Vagina (tissue), 2 donors: ENCODE measurements at regions not wholly inside any gene's neighbourhood (a gene's known extent, or its start where the extent isn't known, plus 50 kb on each side); places are given as distances from the start of the nearest gene placed in this dataset.

Experiments
- DNase-seq, 2 donors: peaks; one replicate each; pipeline ENCODE4 v3.0.0-alpha.2; 2017; ENCODE audit errors: extremely low spot score in 2 of 2
- H3K27ac ChIP-seq: fragments of 200-600 bp; sonication (generic); one replicate; pipeline ENCODE4 v1.5.1; 2019
- H3K27me3 ChIP-seq: fragments of 200-600 bp; sonication (generic); one replicate; pipeline ENCODE4 v1.5.1; 2019
- H3K36me3 ChIP-seq, 2 donors: fragments of 200-600 bp; sonication (generic); one replicate each; pipeline ENCODE4 v1.5.1; 2017 to 2019
- H3K4me1 ChIP-seq: fragments of 200-600 bp; sonication (generic); one replicate; pipeline ENCODE4 v1.5.1; 2019
- H3K4me3 ChIP-seq, 2 donors: fragments of 200-600 bp; sonication (generic); 1 replicate in 1 of 2; 2 replicates in 1 of 2; pipeline ENCODE4 v1.5.1; 2016 to 2019
- H3K9me3 ChIP-seq: fragments of 200-600 bp; sonication (generic); one replicate; pipeline ENCODE4 v1.5.1; 2019
- POLR2A ChIP-seq, 2 donors: fragments of 450-650 bp; IDR thresholded peaks; one replicate each; pipeline ENCODE4 v1.6.1; 2017; ENCODE audit warnings: antibody characterized with exemption in 2 of 2, mild to moderate bottlenecking in 2 of 2, moderate library complexity in 2 of 2
- POLR2AphosphoS5 ChIP-seq, 2 donors: sonication (generic); formaldehyde crosslinking; IDR thresholded peaks; one replicate each; pipeline ENCODE4 v1.9.0; 2017; ENCODE audit warnings: antibody characterized with exemption in 2 of 2, mild to moderate bottlenecking in 2 of 2, low read depth in 1 of 2; ENCODE audit not compliant: insufficient read depth in 1 of 2
- intact Hi-C: fragments of 100-400 bp; cut with DNase I; formaldehyde crosslinking; loops from one replicate; pipeline ENCODE4 v1.15.1; 2023
- TF ChIP-seq, protein P1 (sequence below), 3 experiments: fragments of 450-650 bp in 2 of 3; fragments of 200-600 bp in 1 of 3; sonication (generic) in 1 of 3; IDR thresholded peaks; one replicate each; pipeline ENCODE4 v1.5.1; 2017 to 2019; ENCODE audit warnings: antibody characterized with exemption in 3 of 3, mild to moderate bottlenecking in 2 of 3, moderate library complexity in 2 of 3

DNA sequence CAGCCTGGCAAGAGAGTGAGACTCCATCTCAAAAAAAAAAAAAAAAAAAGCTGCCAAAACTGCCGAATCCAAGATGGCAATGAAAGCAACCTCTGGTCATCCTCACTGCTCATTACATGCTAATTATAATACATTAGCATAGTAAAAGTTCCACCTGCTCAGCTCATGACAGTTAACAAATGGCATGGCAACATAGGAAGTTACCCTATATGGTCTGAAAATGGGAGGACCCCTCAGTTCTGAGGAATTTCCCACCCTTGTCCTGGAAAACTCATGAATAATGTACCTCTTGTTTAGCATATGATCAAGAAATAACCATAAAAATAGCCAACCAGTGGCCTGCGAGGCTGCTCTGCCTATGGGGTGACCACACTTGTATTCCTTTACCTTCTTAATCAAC, 93.1 kb upstream of the PGBD5 start:
- H3K36me3 ChIP-seq: no peaks in the 10 kb centered on the region
- no peaks in the 10 kb centered on the region for H3K4me1 ChIP-seq
- intact Hi-C loops: loop anchor here (5.0 kb wide), 1 partner anchor 662 kb away; no protein-coding TSS in a partner anchor
- no peak overlapping the region for H3K4me3 ChIP-seq
- DNase-seq: no peak
- no peaks in the 10 kb centered on the region for H3K27me3 ChIP-seq
- no peak overlapping the region for H3K27ac ChIP-seq
- TF ChIP-seq, protein P1, sequence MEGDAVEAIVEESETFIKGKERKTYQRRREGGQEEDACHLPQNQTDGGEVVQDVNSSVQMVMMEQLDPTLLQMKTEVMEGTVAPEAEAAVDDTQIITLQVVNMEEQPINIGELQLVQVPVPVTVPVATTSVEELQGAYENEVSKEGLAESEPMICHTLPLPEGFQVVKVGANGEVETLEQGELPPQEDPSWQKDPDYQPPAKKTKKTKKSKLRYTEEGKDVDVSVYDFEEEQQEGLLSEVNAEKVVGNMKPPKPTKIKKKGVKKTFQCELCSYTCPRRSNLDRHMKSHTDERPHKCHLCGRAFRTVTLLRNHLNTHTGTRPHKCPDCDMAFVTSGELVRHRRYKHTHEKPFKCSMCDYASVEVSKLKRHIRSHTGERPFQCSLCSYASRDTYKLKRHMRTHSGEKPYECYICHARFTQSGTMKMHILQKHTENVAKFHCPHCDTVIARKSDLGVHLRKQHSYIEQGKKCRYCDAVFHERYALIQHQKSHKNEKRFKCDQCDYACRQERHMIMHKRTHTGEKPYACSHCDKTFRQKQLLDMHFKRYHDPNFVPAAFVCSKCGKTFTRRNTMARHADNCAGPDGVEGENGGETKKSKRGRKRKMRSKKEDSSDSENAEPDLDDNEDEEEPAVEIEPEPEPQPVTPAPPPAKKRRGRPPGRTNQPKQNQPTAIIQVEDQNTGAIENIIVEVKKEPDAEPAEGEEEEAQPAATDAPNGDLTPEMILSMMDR (IDR thresholded peaks at IDR 0.05): no peak
- TF ChIP-seq POLR2A (IDR thresholded peaks at IDR 0.05) (no peak), POLR2AphosphoS5 (IDR thresholded peaks at IDR 0.05; ENCODE audit: insufficient read depth in 1 of 2, low read depth in 1 of 2) (no peak)
- no peaks in the 10 kb centered on the region for H3K9me3 ChIP-seq

DNA sequence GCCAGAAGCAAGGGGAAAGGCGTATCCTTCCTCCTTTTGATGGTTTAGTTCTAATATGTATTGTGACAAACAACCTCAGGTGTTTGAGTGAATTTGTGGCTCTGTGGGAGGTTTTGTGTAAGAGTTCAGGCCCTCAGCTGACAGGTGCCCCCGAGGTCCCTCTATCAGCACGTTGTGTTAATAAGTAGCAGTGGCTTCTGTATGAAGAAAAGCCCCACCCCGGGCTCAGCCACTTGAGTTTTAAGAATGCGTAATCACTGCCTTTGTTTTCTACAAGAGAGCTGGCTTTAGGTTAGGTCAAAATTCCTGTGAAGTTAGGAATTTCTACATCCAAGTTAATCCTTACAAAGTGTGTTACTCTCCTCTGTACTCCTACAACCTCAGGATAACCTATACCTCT, 92.4 kb upstream of the PGBD5 start:
- TF ChIP-seq POLR2AphosphoS5 (IDR thresholded peaks at IDR 0.05; ENCODE audit: insufficient read depth in 1 of 2, low read depth in 1 of 2) (no peak), POLR2A (IDR thresholded peaks at IDR 0.05) (no peak)
- TF ChIP-seq, protein P1 (IDR thresholded peaks at IDR 0.05): no peak
- no peaks in the 10 kb centered on the region for H3K9me3 ChIP-seq

DNA sequence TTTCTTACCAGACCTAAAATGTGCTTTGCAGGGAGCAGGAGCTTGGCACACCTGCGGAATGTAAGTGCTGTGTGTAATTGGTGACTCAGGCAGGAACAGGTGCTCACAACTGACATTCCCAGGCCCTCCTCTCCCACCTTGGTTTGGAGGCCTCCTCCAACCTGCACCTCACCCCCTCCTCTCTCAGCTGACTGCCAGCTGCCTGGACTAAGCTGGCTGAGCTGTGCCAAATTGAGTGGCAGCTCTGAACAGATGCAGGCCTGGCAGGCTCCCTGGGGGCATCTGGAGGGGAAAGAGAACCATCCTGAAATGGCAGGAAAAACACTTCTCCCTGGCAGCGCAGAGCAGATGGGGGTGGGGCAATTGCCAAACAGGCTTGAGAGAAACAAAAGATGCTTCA, 91.7 kb upstream of the PGBD5 start:
- Histone ChIP-seq H3K27me3 (no peaks in the 10 kb centered on the region), H3K4me1 (no peaks in the 10 kb centered on the region), H3K36me3 (no peaks in the 10 kb centered on the region), H3K27ac (no peak overlapping the region), H3K4me3 (no peak overlapping the region), H3K9me3 (no peaks in the 10 kb centered on the region)
- intact Hi-C loops: loop anchor here (5.0 kb wide), 1 partner anchor 660 kb away; no protein-coding TSS in a partner anchor
- TF ChIP-seq, protein P1 (IDR thresholded peaks at IDR 0.05): no peak
- TF ChIP-seq POLR2A (IDR thresholded peaks at IDR 0.05) (no peak), POLR2AphosphoS5 (IDR thresholded peaks at IDR 0.05; ENCODE audit: insufficient read depth in 1 of 2, low read depth in 1 of 2) (no peak)
- no peak for DNase-seq

More for the DNA sequence above, 92.4 kb upstream of the PGBD5 start:
- Histone ChIP-seq H3K27ac (no peak overlapping the region), H3K36me3 (no peaks in the 10 kb centered on the region), H3K4me3 (no peak overlapping the region), H3K27me3 (no peaks in the 10 kb centered on the region), H3K4me1 (no peaks in the 10 kb centered on the region)
- intact Hi-C loops: loop anchor here (5.0 kb wide), 1 partner anchor 661 kb away; no protein-coding TSS in a partner anchor
- no peak for DNase-seq

DNA sequence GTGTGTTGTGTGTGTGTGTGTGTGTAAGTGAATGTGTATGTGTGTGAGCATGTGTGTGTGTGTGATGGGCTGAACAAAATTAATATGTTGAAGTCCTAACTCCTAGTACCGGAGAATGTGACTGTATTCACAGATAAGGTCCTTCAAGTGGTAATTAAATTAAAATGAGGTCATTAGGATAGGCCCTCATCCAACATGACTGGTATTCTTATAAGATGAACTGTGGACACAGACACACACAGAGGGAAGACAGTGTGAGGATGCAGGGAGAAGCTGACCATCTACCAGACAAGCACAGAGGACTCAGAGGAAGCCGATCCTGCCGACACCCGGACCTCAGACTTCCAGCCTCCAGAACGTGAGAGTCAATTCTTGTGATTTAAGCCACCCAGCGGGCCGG, 91.2 kb upstream of the PGBD5 start:
- H3K9me3 ChIP-seq: no peaks in the 10 kb centered on the region
- no peaks in the 10 kb centered on the region for H3K36me3 ChIP-seq
- no peaks in the 10 kb centered on the region for H3K4me1 ChIP-seq
- no peaks in the 10 kb centered on the region for H3K27me3 ChIP-seq
- no peak overlapping the region for H3K27ac ChIP-seq
- no peak overlapping the region for H3K4me3 ChIP-seq
- TF ChIP-seq POLR2AphosphoS5 (IDR thresholded peaks at IDR 0.05; ENCODE audit: insufficient read depth in 1 of 2, low read depth in 1 of 2): no peak
- TF ChIP-seq POLR2A (IDR thresholded peaks at IDR 0.05): no peak
- TF ChIP-seq, protein P1 (IDR thresholded peaks at IDR 0.05): no peak
- intact Hi-C loops: loop anchor here (5.0 kb wide), 1 partner anchor 660 kb away; no protein-coding TSS in a partner anchor
- DNase-seq: no peak

DNA sequence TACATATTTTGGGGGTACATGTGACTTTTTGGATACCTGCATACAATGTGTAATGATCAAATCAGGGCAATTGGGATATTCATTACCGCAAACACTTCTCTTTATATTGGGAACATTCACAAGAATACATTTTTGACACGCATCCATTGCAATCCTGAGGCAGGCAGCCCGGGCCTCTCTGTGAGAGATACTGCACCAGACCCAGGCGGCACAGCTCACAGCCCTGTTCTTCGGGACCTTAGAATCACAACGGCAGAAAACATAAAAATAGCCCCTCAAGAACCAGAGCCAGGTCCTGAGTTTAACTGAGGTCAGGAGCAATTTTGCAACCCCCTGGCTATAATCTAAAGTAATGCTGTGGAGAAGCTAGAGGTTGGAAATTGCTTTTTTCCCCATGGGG, 90.8 kb upstream of the PGBD5 start:
- Histone ChIP-seq H3K9me3 (no peaks in the 10 kb centered on the region), H3K27ac (no peak overlapping the region), H3K4me3 (no peak overlapping the region), H3K4me1 (no peaks in the 10 kb centered on the region), H3K27me3 (no peaks in the 10 kb centered on the region), H3K36me3 (no peaks in the 10 kb centered on the region)
- intact Hi-C loops: loop anchor here (5.0 kb wide), 1 partner anchor 660 kb away; no protein-coding TSS in a partner anchor
- DNase-seq: no peak
- TF ChIP-seq, protein P1 (IDR thresholded peaks at IDR 0.05): no peak
- no peak for TF ChIP-seq POLR2A (IDR thresholded peaks at IDR 0.05)
- TF ChIP-seq POLR2AphosphoS5 (IDR thresholded peaks at IDR 0.05; ENCODE audit: insufficient read depth in 1 of 2, low read depth in 1 of 2): no peak
